HepG2 (cell line): ENCODE measurements at regions not wholly inside any gene's neighbourhood (a gene's known extent, or its start where the extent isn't known, plus 50 kb on each side); places are given as distances from the start of the nearest gene placed in this dataset.

Experiments
- ATAC-seq: fragments of 200-7000 bp; cut with Tn5 transposase; 3 replicates; pipeline ENCODE4 v1.9.1; 2020; ENCODE audit warnings: mild to moderate bottlenecking, moderate library complexity
- BruUV-seq: library from RNA; stranded (reverse); fragments of 400-500 nt; replicated peaks from 2 replicates; lab custom pipeline; 2021; lab: Mats Ljungman, UMichigan
- CTCF ChIA-PET: fragments of 300-600 bp; formaldehyde crosslinking; extraction: SDS; loops from one replicate; lab custom pipeline; 2021; ENCODE audit warnings: low total read pairs, inconsistent platforms, low intra/inter-chr PET ratio; lab: Yijun Ruan, JAX
- POLR2A ChIA-PET: fragments of 350-600 bp; sonication (Branson Sonifier 250); formaldehyde crosslinking; loops from one replicate; lab custom pipeline; 2020; ENCODE audit warnings: antibody characterized with exemption, inconsistent platforms; lab: Yijun Ruan, JAX
- DNase-seq: peaks from one replicate; pipeline ENCODE4 v3.0.0-alpha.2; 2015; ENCODE audit warnings: low spot score
- FAIRE-seq: peaks from 3 replicates; lab custom pipeline; 2011; peaks lifted over from hg19 to GRCh38; lab: Jason Lieb, UNC
- H2AFZ ChIP-seq: one replicate; pipeline ENCODE4 v1.6.1; 2011; ENCODE audit warnings: low read length, inconsistent platforms
- H3K27ac ChIP-seq: fragments of 300-600 bp; 3 replicates; pipeline ENCODE4 v1.8.0; 2011; ENCODE audit warnings: mixed run types, mild to moderate bottlenecking, mixed read lengths, low read length, inconsistent platforms; ENCODE audit not compliant: insufficient read depth; ENCODE audit errors: extremely low read length
- H3K27me3 ChIP-seq, 2 experiments: fragments of 200-600 bp in 1 of 2; 2 replicates in 1 of 2; 3 replicates in 1 of 2; pipeline versions ENCODE4 v1.6.0 to v1.8.0; 2011; ENCODE audit warnings: low read length in 2 of 2, mild to moderate bottlenecking in 2 of 2, moderate library complexity in 2 of 2, inconsistent platforms in 1 of 2; ENCODE audit not compliant: insufficient read depth in 2 of 2, control insufficient read depth in 1 of 2
- H3K36me3 ChIP-seq, 2 experiments: fragments of 200-600 bp in 1 of 2; replicated peaks in 1 of 2; 2 replicates in 1 of 2; 3 replicates in 1 of 2; pipeline versions ENCODE4 v1.5.1 to v1.8.0; 2011; ENCODE audit warnings: low read length in 2 of 2, inconsistent platforms in 1 of 2; ENCODE audit not compliant: insufficient read depth in 2 of 2, control insufficient read depth in 1 of 2
- H3K4me1 ChIP-seq: 2 replicates; pipeline ENCODE4 v1.5.1; 2012; ENCODE audit warnings: low read length, inconsistent platforms; ENCODE audit not compliant: insufficient read depth
- H3K4me2 ChIP-seq: 2 replicates; pipeline ENCODE4 v1.6.0; 2011; ENCODE audit warnings: low read depth, low read length, inconsistent platforms
- H3K4me3 ChIP-seq, 3 experiments: fragments of 200-600 bp in 1 of 3; sonication (generic), shearing (Covaris generic) in 1 of 3; replicated peaks in 1 of 3; 2 replicates each; pipeline ENCODE4 v1.5.1; 2011 to 2016; ENCODE audit warnings: low read length in 3 of 3, inconsistent platforms in 2 of 3, low read depth in 2 of 3, mild to moderate bottlenecking in 2 of 3, control low read depth in 1 of 3, mixed read lengths in 1 of 3; ENCODE audit not compliant: insufficient read depth in 1 of 3
- H3K79me2 ChIP-seq: one replicate; pipeline ENCODE4 v1.6.1; 2011; ENCODE audit warnings: low read length, inconsistent platforms; ENCODE audit not compliant: insufficient read depth
- H3K9ac ChIP-seq: 2 replicates; pipeline ENCODE4 v1.6.0; 2011; ENCODE audit warnings: mild to moderate bottlenecking, low read depth, low read length, inconsistent platforms; ENCODE audit not compliant: insufficient read depth
- H3K9me3 ChIP-seq: 2 replicates; pipeline ENCODE4 v1.5.1; 2012; ENCODE audit warnings: mild to moderate bottlenecking, low read length
- H4K20me1 ChIP-seq: 2 replicates; pipeline ENCODE4 v1.6.0; 2011; ENCODE audit warnings: inconsistent platforms, mild to moderate bottlenecking, low read length, moderate library complexity; ENCODE audit not compliant: insufficient read depth
- BCL3 ChIP-seq: sonication (generic); formaldehyde crosslinking; IDR thresholded peaks from 2 replicates; pipeline ENCODE4 v1.5.1; 2020; ENCODE audit warnings: mild to moderate bottlenecking, missing genetic modification reagents, moderate library complexity
- FLYWCH1 ChIP-seq: sonication (generic); formaldehyde crosslinking; IDR thresholded peaks from 2 replicates; pipeline ENCODE4 v1.8.1; 2023; ENCODE audit warnings: mild to moderate bottlenecking, missing genetic modification reagents
- MIER2 ChIP-seq: IDR thresholded peaks from 2 replicates; pipeline ENCODE4 v1.6.1; 2016; ENCODE audit warnings: missing biosample characterization, missing genetic modification reagents
- PAX8 ChIP-seq: sonication (generic); formaldehyde crosslinking; IDR thresholded peaks from 2 replicates; pipeline ENCODE4 v1.8.0; 2022; ENCODE audit warnings: mild to moderate bottlenecking, missing genetic modification reagents, borderline replicate concordance
- RAD51 ChIP-seq: fragments of 450-650 bp; IDR thresholded peaks from 2 replicates; pipeline ENCODE4 v1.6.1; 2016; ENCODE audit warnings: borderline replicate concordance
- SALL2 ChIP-seq: sonication (generic); formaldehyde crosslinking; IDR thresholded peaks from 2 replicates; pipeline ENCODE4 v1.8.1; 2023; ENCODE audit warnings: mild to moderate bottlenecking, missing genetic modification reagents, inconsistent platforms
- SKIL ChIP-seq: sonication (generic); formaldehyde crosslinking; IDR thresholded peaks from 2 replicates; pipeline ENCODE4 v1.8.0; 2022; ENCODE audit warnings: missing genetic modification reagents, mild to moderate bottlenecking, moderate library complexity, borderline replicate concordance
- SMAD3 ChIP-seq: sonication (generic); formaldehyde crosslinking; IDR thresholded peaks from 2 replicates; pipeline ENCODE4 v1.4.0; 2020; ENCODE audit warnings: missing genetic modification reagents
- TAF1 ChIP-seq: sonication (generic); formaldehyde crosslinking; IDR thresholded peaks from 2 replicates; pipeline ENCODE4 v1.4.0; 2020; ENCODE audit warnings: missing genetic modification reagents
- TAF15 ChIP-seq: fragments of 200-400 bp; formaldehyde crosslinking; IDR thresholded peaks from one replicate; pipeline ENCODE4 v1.6.1; 2018; ENCODE audit warnings: mild to moderate bottlenecking, low read depth, low read length; ENCODE audit not compliant: poor library complexity, severe bottlenecking
- U2AF2 ChIP-seq: fragments of 200-400 bp; formaldehyde crosslinking; IDR thresholded peaks from 2 replicates; pipeline ENCODE4 v1.6.1; 2017; ENCODE audit warnings: low read depth, mild to moderate bottlenecking, low read length
- ZBTB4 ChIP-seq: sonication (generic); formaldehyde crosslinking; IDR thresholded peaks from 2 replicates; pipeline ENCODE4 v1.4.0; 2020; ENCODE audit warnings: missing genetic modification reagents, mild to moderate bottlenecking, borderline replicate concordance
- ZBTB43 ChIP-seq: sonication (generic); formaldehyde crosslinking; conservative IDR thresholded peaks from 2 replicates; pipeline ENCODE4 v1.4.0; 2020; ENCODE audit warnings: missing genetic modification reagents
- ZFP37 ChIP-seq: sonication (generic); formaldehyde crosslinking; IDR thresholded peaks from 2 replicates; pipeline ENCODE4 v1.4.0; 2020; ENCODE audit warnings: missing genetic modification reagents, borderline replicate concordance
- ZNF530 ChIP-seq: sonication (generic); formaldehyde crosslinking; IDR thresholded peaks from 2 replicates; pipeline ENCODE4 v1.5.0; 2020; ENCODE audit warnings: low read depth, mild to moderate bottlenecking, missing genetic modification reagents
- ZNF605 ChIP-seq: sonication (generic); formaldehyde crosslinking; IDR thresholded peaks from 2 replicates; pipeline ENCODE4 v1.8.0; 2022; ENCODE audit warnings: mild to moderate bottlenecking, missing genetic modification reagents
- ZSCAN9 ChIP-seq: IDR thresholded peaks from 2 replicates; pipeline ENCODE4 v1.6.1; 2016; ENCODE audit warnings: borderline replicate concordance
- WGBS: methylation state at CpG from one replicate; pipeline ENCODE4 v1.1.6; 2017; ENCODE audit warnings: low lambda C conversion rate; 5-methylcytosine and 5-hydroxymethylcytosine counted together
- in situ Hi-C: cut with HindIII; loops from 2 replicates; pipeline ENCODE4 v1.10.0; 2017; ENCODE audit warnings: low pct_unique_long_range_greater_than_20kb; ENCODE audit not compliant: extremely low pct_ligation_motif_present
- intact Hi-C: fragments of 100-400 bp; cut with micrococcal nuclease; formaldehyde crosslinking; loops from one replicate; pipeline ENCODE4 v1.10.0; 2022; ENCODE audit not compliant: unreplicated experiment

- Histone ChIP-seq H3K27me3 (peaks cover 2 to 25% of the 10 kb centered on the region in 2 experiments; a peak in 2 of 5 replicates), H3K4me1 (no peaks in the 10 kb centered on the region), H3K36me3 (no peaks in the 10 kb centered on the region), H3K9me3 (no peaks in the 10 kb centered on the region), H2AFZ (no peak overlapping the region), H3K9ac (no peak overlapping the region), H3K79me2 (no peaks in the 10 kb centered on the region), H3K27ac (no peak overlapping the region), H3K4me2 (no peak overlapping the region), H3K4me3 (no peak overlapping the region), H4K20me1 (no peaks in the 10 kb centered on the region)
- ChIA-PET CTCF (no interaction called here), POLR2A (no interaction called here)
- FAIRE-seq (no peak), ATAC-seq (no peak), DNase-seq (no peak)
- intact Hi-C loops (no loop called here), in situ Hi-C loops (no loop called here)
- 37% methylated on average over 11 of the region's 11 CpGs for WGBS
- BruUV-seq, result no TSS peak
- TF ChIP-seq ZNF530 (no peak), BCL3 (CRISPR knock-in tag) (no peak), TAF15 (no peak), MIER2 (no peak), FLYWCH1 (CRISPR knock-in tag) (no peak), TAF1 (CRISPR knock-in tag) (no peak), PAX8 (CRISPR knock-in tag) (no peak), ZBTB43 (CRISPR knock-in tag) (no peak), ZSCAN9 (CRISPR knock-in tag) (no peak), SMAD3 (CRISPR knock-in tag) (no peak), U2AF2 (no peak), RAD51 (no peak), SKIL (CRISPR knock-in tag) (no peak), SALL2 (CRISPR knock-in tag) (no peak), ZBTB4 (CRISPR knock-in tag) (no peak), ZNF605 (CRISPR knock-in tag) (no peak), ZFP37 (no peak)
These were observed 137.6 kb downstream of the SKIDA1 start for GRCh38 chr10:21387868-21388267.
